Right lobe of liver (tissue), 4 donors: ENCODE measurements at regions not wholly inside any gene's neighbourhood (a gene's known extent, or its start where the extent isn't known, plus 50 kb on each side); places are given as distances from the start of the nearest gene placed in this dataset.

Source experiments
- CTCF ChIP-seq, 4 donors: fragments of 200-600 bp in 3 of 4; fragments of 450-650 bp in 1 of 4; IDR thresholded peaks; one replicate each; pipeline versions ENCODE4 v1.5.1 to v1.8.0; 2016 to 2022; ENCODE audit warnings: antibody characterized with exemption in 4 of 4, mild to moderate bottlenecking in 2 of 4
- POLR2A ChIP-seq: fragments of 450-650 bp; IDR thresholded peaks from one replicate; pipeline ENCODE4 v1.6.1; 2017; ENCODE audit warnings: antibody characterized with exemption, mild to moderate bottlenecking
- donor health status: DM: no; HTN: no; CAD: no.
- donor health status: DM: no; HTN: no; CAD: no.
- donor health status: DM: no; HTN: yes; CAD: no.

GRCh38 chr11:80457823-80458222 is 1017.0 kb upstream of the TENM4 start:
- no peak for TF ChIP-seq CTCF (IDR thresholded peaks at IDR 0.05)
- TF ChIP-seq POLR2A: no peak
